H9 (cell line): ENCODE measurements at regions not wholly inside any gene's neighbourhood (a gene's known extent, or its start where the extent isn't known, plus 50 kb on each side); places are given as distances from the start of the nearest gene placed in this dataset.

Experiments
- DNase-seq: peaks from one replicate; pipeline ENCODE4 v3.0.0-alpha.2; 2017
- H2AFZ ChIP-seq: one replicate; pipeline ENCODE4 v1.6.1; 2013; ENCODE audit warnings: mild to moderate bottlenecking, low read length, control low read depth, moderate library complexity
- H2AK5ac ChIP-seq: 2 replicates; pipeline ENCODE4 v1.6.1; 2013; ENCODE audit warnings: low read length, control low read depth, mixed read lengths; ENCODE audit not compliant: insufficient read length
- H2BK120ac ChIP-seq: one replicate; pipeline ENCODE4 v1.6.1; 2013; ENCODE audit warnings: low read depth, mild to moderate bottlenecking, low read length, control low read depth, inconsistent platforms; ENCODE audit not compliant: poor library complexity, severe bottlenecking
- H2BK12ac ChIP-seq: 2 replicates; pipeline ENCODE4 v1.6.1; 2013; ENCODE audit warnings: low read length, control low read depth, mixed read lengths, low read depth; ENCODE audit not compliant: insufficient read length
- H2BK15ac ChIP-seq: 2 replicates; pipeline ENCODE4 v1.6.1; 2013; ENCODE audit warnings: low read depth, low read length, control low read depth
- H2BK20ac ChIP-seq: one replicate; pipeline ENCODE4 v1.6.1; 2013; ENCODE audit warnings: low read depth, mild to moderate bottlenecking, low read length, control low read depth, inconsistent platforms; ENCODE audit not compliant: poor library complexity, severe bottlenecking
- H2BK5ac ChIP-seq: 2 replicates; pipeline ENCODE4 v1.6.1; 2013; ENCODE audit warnings: low read length, control low read depth, mixed read lengths; ENCODE audit not compliant: insufficient read length
- H3K14ac ChIP-seq: 2 replicates; pipeline ENCODE4 v1.6.1; 2013; ENCODE audit warnings: low read length, control low read depth; ENCODE audit not compliant: insufficient read depth
- H3K18ac ChIP-seq: 2 replicates; pipeline ENCODE4 v1.6.1; 2013; ENCODE audit warnings: low read depth, mild to moderate bottlenecking, mixed read lengths, low read length, control low read depth; ENCODE audit not compliant: insufficient read length
- H3K23ac ChIP-seq: 2 replicates; pipeline ENCODE4 v1.6.1; 2013; ENCODE audit warnings: low read length, control low read depth, mixed read lengths, low read depth; ENCODE audit not compliant: insufficient read length
- H3K23me2 ChIP-seq: 2 replicates; pipeline ENCODE4 v1.6.1; 2013; ENCODE audit warnings: low read depth, mild to moderate bottlenecking, mixed read lengths, low read length, control low read depth; ENCODE audit not compliant: insufficient read length, poor library complexity, severe bottlenecking
- H3K27ac ChIP-seq: 2 replicates; pipeline ENCODE4 v1.5.1; 2013; ENCODE audit warnings: low read length, control low read depth, mixed read lengths, low read depth; ENCODE audit not compliant: insufficient read length
- H3K27me3 ChIP-seq: 2 replicates; pipeline ENCODE4 v1.6.1; 2013; ENCODE audit warnings: low read length, control low read depth, inconsistent platforms; ENCODE audit not compliant: insufficient read depth
- H3K4ac ChIP-seq: 2 replicates; pipeline ENCODE4 v1.6.1; 2013; ENCODE audit warnings: low read depth, mild to moderate bottlenecking, control low read depth, inconsistent platforms, low read length, moderate library complexity
- H3K4me1 ChIP-seq: 2 replicates; pipeline ENCODE4 v1.6.1; 2013; ENCODE audit warnings: low read length, control low read depth, inconsistent platforms; ENCODE audit not compliant: insufficient read depth
- H3K4me2 ChIP-seq: 2 replicates; pipeline ENCODE4 v1.6.1; 2013; ENCODE audit warnings: low read length, control low read depth, mixed read lengths; ENCODE audit not compliant: insufficient read length, insufficient read depth
- H3K56ac ChIP-seq: 2 replicates; pipeline ENCODE4 v1.6.1; 2013; ENCODE audit warnings: low read depth, mild to moderate bottlenecking, mixed read lengths, low read length, control low read depth; ENCODE audit not compliant: insufficient read length
- H3K79me1 ChIP-seq: 2 replicates; pipeline ENCODE4 v1.6.1; 2013; ENCODE audit warnings: low read depth, mild to moderate bottlenecking, moderate library complexity, low read length, control low read depth, inconsistent platforms; ENCODE audit not compliant: insufficient read depth, poor library complexity, severe bottlenecking
- H3K79me2 ChIP-seq: 2 replicates; pipeline ENCODE4 v1.6.1; 2013; ENCODE audit warnings: low read length, control low read depth, inconsistent platforms; ENCODE audit not compliant: insufficient read depth
- H3K9ac ChIP-seq: 2 replicates; pipeline ENCODE4 v1.6.1; 2013; ENCODE audit warnings: low read length, control low read depth, mixed read lengths; ENCODE audit not compliant: insufficient read length; ENCODE audit errors: extremely low read depth
- H3K9me3 ChIP-seq: one replicate; pipeline ENCODE4 v1.6.1; 2013; ENCODE audit warnings: low read depth, low read length, inconsistent platforms; ENCODE audit not compliant: control insufficient read depth
- H3T11ph ChIP-seq: one replicate; pipeline ENCODE4 v1.6.1; 2013; ENCODE audit warnings: mild to moderate bottlenecking, low read length, control low read depth, inconsistent platforms
- H4K20me1 ChIP-seq: one replicate; pipeline ENCODE4 v1.6.1; 2013; ENCODE audit not compliant: control insufficient read depth, insufficient read length, insufficient read depth
- H4K5ac ChIP-seq: 2 replicates; pipeline ENCODE4 v1.6.1; 2013; ENCODE audit warnings: low read depth, mild to moderate bottlenecking, mixed read lengths, low read length, control low read depth; ENCODE audit not compliant: insufficient read length
- H4K8ac ChIP-seq: replicated peaks from 2 replicates; pipeline ENCODE4 v1.6.1; 2013; ENCODE audit warnings: low read length, control low read depth, mixed read lengths, low read depth; ENCODE audit not compliant: insufficient read length
- H4K91ac ChIP-seq: 2 replicates; pipeline ENCODE4 v1.6.1; 2013; ENCODE audit warnings: low read depth, mild to moderate bottlenecking, moderate library complexity, mixed read lengths, low read length, control low read depth; ENCODE audit not compliant: insufficient read length
- H3K27ac Mint-ChIP-seq, 3 experiments: 2 replicates in 2 of 3; 3 replicates in 1 of 3; pipeline ENCODE4 v1.8.0; 2020 to 2021; ENCODE audit warnings: mixed read lengths in 3 of 3, mild to moderate bottlenecking in 1 of 3, moderate library complexity in 1 of 3
- H3K27me3 Mint-ChIP-seq: 2 replicates; pipeline ENCODE4 v1.8.0; 2021; ENCODE audit warnings: low read depth, mild to moderate bottlenecking, moderate library complexity, mixed read lengths
- H3K36me3 Mint-ChIP-seq, 3 experiments: 2 replicates in 2 of 3; 3 replicates in 1 of 3; pipeline ENCODE4 v1.8.0; 2020 to 2021; ENCODE audit warnings: low read depth in 3 of 3, mixed read lengths in 3 of 3; ENCODE audit not compliant: insufficient read depth in 1 of 3
- H3K4me1 Mint-ChIP-seq, 2 experiments: 2 replicates each; pipeline ENCODE4 v1.8.0; 2020; ENCODE audit warnings: mixed read lengths in 2 of 2
- H3K4me3 Mint-ChIP-seq, 2 experiments: 2 replicates in 1 of 2; 3 replicates in 1 of 2; pipeline ENCODE4 v1.8.0; 2020 to 2021; ENCODE audit warnings: mild to moderate bottlenecking in 2 of 2, mixed read lengths in 2 of 2, moderate library complexity in 1 of 2
- H3K9me3 Mint-ChIP-seq, 2 experiments: 2 replicates in 1 of 2; 3 replicates in 1 of 2; pipeline ENCODE4 v1.8.0; 2020; ENCODE audit warnings: mild to moderate bottlenecking in 2 of 2, mixed read lengths in 2 of 2, moderate library complexity in 1 of 2
- CTCF ChIP-seq: fragments of 200-600 bp; sonication (generic); conservative IDR thresholded peaks from 3 replicates; pipeline ENCODE4 v1.8.0; 2021; ENCODE audit warnings: antibody characterized with exemption, mild to moderate bottlenecking
- WGBS: extraction: QIAGEN DNeasy Blood & Tissue Kit; methylation state at CpG from one replicate; pipeline ENCODE4 v1.1.7; 2013; ENCODE audit warnings: missing lambda C conversion rate, low lambda C conversion rate, mixed read lengths; ENCODE audit not compliant: insufficient read length; ENCODE audit errors: extremely low coverage; 5-methylcytosine and 5-hydroxymethylcytosine counted together

- H3K4me1 ChIP-seq: no peaks in the 10 kb centered on the region
- no CpG with 5 or more reads among the region's 1 CpG for WGBS
- H3K27me3 ChIP-seq: no peaks in the 10 kb centered on the region
- no peak overlapping the region for H3K23ac ChIP-seq
- H4K8ac ChIP-seq: no peak overlapping the region
- no peak overlapping the region for H3K18ac ChIP-seq
- DNase-seq: no peak
- no peak overlapping the region for H4K91ac ChIP-seq
- no peak overlapping the region for H2BK12ac ChIP-seq
- no peak overlapping the region for H3K27ac ChIP-seq
- H2BK20ac ChIP-seq: no peak overlapping the region
- TF ChIP-seq CTCF: no peak
- H3K4ac ChIP-seq: no peak overlapping the region
- no peaks in the 10 kb centered on the region for H3K23me2 ChIP-seq
- H2AFZ ChIP-seq: no peak overlapping the region
- H4K5ac ChIP-seq: no peak overlapping the region
- H3K79me1 ChIP-seq: no peaks in the 10 kb centered on the region
- Mint-ChIP-seq H3K4me1 (no peaks in the 10 kb centered on the region), H3K9me3 (no peaks in the 10 kb centered on the region; a peak in 1 of 5 replicates), H3K36me3 (no peaks in the 10 kb centered on the region), H3K4me3 (no peak overlapping the region), H3K27ac (no peak overlapping the region), H3K27me3 (no peaks in the 10 kb centered on the region)
- H3K9me3 ChIP-seq: no peaks in the 10 kb centered on the region
- no peaks in the 10 kb centered on the region for H4K20me1 ChIP-seq
- H3K56ac ChIP-seq: no peak overlapping the region
- H3K79me2 ChIP-seq: no peaks in the 10 kb centered on the region
- no peak overlapping the region for H3K14ac ChIP-seq
- no peak overlapping the region for H3K4me2 ChIP-seq
- no peak overlapping the region for H3T11ph ChIP-seq
- no peak overlapping the region for H2BK120ac ChIP-seq
- no peak overlapping the region for H2BK5ac ChIP-seq
- H2AK5ac ChIP-seq: no peak overlapping the region
- no peak overlapping the region for H2BK15ac ChIP-seq
- H3K9ac ChIP-seq: no peak overlapping the region
These were observed 647.1 kb upstream of the MIR17HG start for GRCh38 chr13:90700340-90700739.
